Erythroblast (primary cell): ENCODE measurements at regions not wholly inside any gene's neighbourhood (a gene's known extent, or its start where the extent isn't known, plus 50 kb on each side); places are given as distances from the start of the nearest gene placed in this dataset.

ENCODE experiments used
- GATA1 ChIP-seq: IDR thresholded peaks from 2 replicates; pipeline ENCODE4 v1.6.1; 2011; ENCODE audit warnings: low read depth, mild to moderate bottlenecking, control low read depth, low read length, moderate library complexity
- POLR2A ChIP-seq: IDR thresholded peaks from 2 replicates; pipeline ENCODE4 v1.6.1; 2011; ENCODE audit warnings: mild to moderate bottlenecking, low read length

- TF ChIP-seq POLR2A (no peak), GATA1 (no peak)
Observed at GRCh38 chr5:87150630-87151029, 117.1 kb upstream of the RASA1 start.
